ENCODE measurements at regions not wholly inside any gene's neighbourhood (a gene's known extent, or its start where the extent isn't known, plus 50 kb on each side); places are given as distances from the start of the nearest gene placed in this dataset.

GRCh38 chr11:95338430-95338991 is 107.5 kb upstream of the SESN3 start:
- H4K20me1 ChIP-seq, result no peaks in the 10 kb centered on the region
- no peak overlapping the region for H3K4me3 ChIP-seq
- H3K4me2 ChIP-seq, result peak overlapping the region; percentile 74
- no peak overlapping the region; the same call in 1 of the 2 replicates for H3K27ac ChIP-seq
- no peaks in the 10 kb centered on the region for H3K27me3 ChIP-seq
- H3K9ac ChIP-seq, result no peak overlapping the region
- H3K9me3 ChIP-seq, result no peaks in the 10 kb centered on the region
- no peak for TF ChIP-seq Cebpa-rat (IDR thresholded peaks at IDR 0.05)
- peaks cover 33% of the 10 kb centered on the region for H3K4me1 ChIP-seq
- no peaks in the 10 kb centered on the region for H3K36me3 ChIP-seq

- H3K27ac ChIP-seq, result peak overlapping the region; percentile 77
These were observed 107.0 kb upstream of the SESN3 start for GRCh38 chr11:95337972-95338429.

GRCh38 chr11:95337175-95337957 is 106.4 kb upstream of the SESN3 start:
- peak overlapping the region; percentile 58 for H3K9ac ChIP-seq

More at GRCh38 chr11:95337972-95338429, 107.0 kb upstream of the SESN3 start:
- no peak overlapping the region for H3K4me3 ChIP-seq
- H3K27me3 ChIP-seq, result no peaks in the 10 kb centered on the region
- H3K4me2 ChIP-seq, result peak overlapping the region; percentile 74
- peak overlapping the region; percentile 58; the same call in 1 of the 2 replicates for H3K9ac ChIP-seq
- TF ChIP-seq Cebpa-rat (IDR thresholded peaks at IDR 0.05), result no peak
- H3K4me1 ChIP-seq, result peaks cover 33% of the 10 kb centered on the region
- no peaks in the 10 kb centered on the region for H3K36me3 ChIP-seq
- no peaks in the 10 kb centered on the region for H4K20me1 ChIP-seq
- H3K9me3 ChIP-seq, result no peaks in the 10 kb centered on the region

GRCh38 chr11:95335989-95336388 is 105.0 kb upstream of the SESN3 start:
- H3K4me1 ChIP-seq, result peaks cover 33% of the 10 kb centered on the region
- TF ChIP-seq Cebpa-rat (IDR thresholded peaks at IDR 0.05), result no peak
- no peak overlapping the region for H3K9ac ChIP-seq
- H3K27me3 ChIP-seq, result no peaks in the 10 kb centered on the region
- H3K4me2 ChIP-seq, result peak overlapping the region; percentile 74
- H3K9me3 ChIP-seq, result no peaks in the 10 kb centered on the region
- H3K27ac ChIP-seq, result no peak overlapping the region
- no peaks in the 10 kb centered on the region for H4K20me1 ChIP-seq
- H3K36me3 ChIP-seq, result no peaks in the 10 kb centered on the region
- no peak overlapping the region for H3K4me3 ChIP-seq

More at GRCh38 chr11:95337175-95337957, 106.4 kb upstream of the SESN3 start:
- no peaks in the 10 kb centered on the region for H3K27me3 ChIP-seq
- no peaks in the 10 kb centered on the region for H3K36me3 ChIP-seq
- peak overlapping the region; percentile 74 for H3K4me2 ChIP-seq
- H3K9me3 ChIP-seq, result no peaks in the 10 kb centered on the region
- H3K4me1 ChIP-seq, result peaks cover 33% of the 10 kb centered on the region
- H4K20me1 ChIP-seq, result no peaks in the 10 kb centered on the region
- H3K4me3 ChIP-seq, result peak overlapping the region; percentile 19; the same call in 1 of the 2 replicates
- no peak for TF ChIP-seq Cebpa-rat (IDR thresholded peaks at IDR 0.05)
- H3K27ac ChIP-seq, result peak overlapping the region; percentile 77

- TF ChIP-seq Cebpa-rat (IDR thresholded peaks at IDR 0.05), result no peak
- H3K9me3 ChIP-seq, result no peaks in the 10 kb centered on the region
- H3K4me3 ChIP-seq, result no peak overlapping the region
- H3K9ac ChIP-seq, result no peak overlapping the region
- H3K4me2 ChIP-seq, result no peak overlapping the region
- H3K4me1 ChIP-seq, result peaks cover 10% of the 10 kb centered on the region
- H4K20me1 ChIP-seq, result no peaks in the 10 kb centered on the region
- no peak overlapping the region for H3K27ac ChIP-seq
- no peaks in the 10 kb centered on the region for H3K36me3 ChIP-seq
- H3K27me3 ChIP-seq, result no peaks in the 10 kb centered on the region
These were observed 100.2 kb upstream of the SESN3 start for GRCh38 chr11:95331161-95331560.

- Histone ChIP-seq H3K4me2 (no peak overlapping the region), H3K4me1 (peaks cover 3% of the 10 kb centered on the region; the same call in 1 of the 2 replicates)
These were observed 99.3 kb upstream of the SESN3 start for GRCh38 chr11:95330302-95330701.

GRCh38 chr11:95327273-95327948 is 96.4 kb upstream of the SESN3 start:
- no peak for TF ChIP-seq Cebpa-rat (IDR thresholded peaks at IDR 0.05)
- no peak overlapping the region for H3K4me2 ChIP-seq

More at GRCh38 chr11:95330302-95330701, 99.3 kb upstream of the SESN3 start:
- Histone ChIP-seq H4K20me1 (no peaks in the 10 kb centered on the region), H3K9ac (no peak overlapping the region), H3K9me3 (no peaks in the 10 kb centered on the region), H3K36me3 (no peaks in the 10 kb centered on the region), H3K27ac (no peak overlapping the region), H3K27me3 (no peaks in the 10 kb centered on the region), H3K4me3 (no peak overlapping the region)
- no peak for TF ChIP-seq Cebpa-rat (IDR thresholded peaks at IDR 0.05)

GRCh38 chr11:95325777-95326258 is 94.8 kb upstream of the SESN3 start:
- H3K4me3 ChIP-seq, result no peak overlapping the region
- H3K4me2 ChIP-seq, result no peak overlapping the region
- H4K20me1 ChIP-seq, result no peaks in the 10 kb centered on the region
- no peaks in the 10 kb centered on the region for H3K27me3 ChIP-seq
- no peak for TF ChIP-seq Cebpa-rat (IDR thresholded peaks at IDR 0.05)
- H3K9me3 ChIP-seq, result no peaks in the 10 kb centered on the region
- no peak overlapping the region for H3K9ac ChIP-seq
- H3K36me3 ChIP-seq, result no peaks in the 10 kb centered on the region
- H3K27ac ChIP-seq, result no peak overlapping the region
- H3K4me1 ChIP-seq, result 0 out of 2 replicates have a peak, but pooled peaks cover 5% of the 10 kb centered on the region

More at GRCh38 chr11:95327273-95327948, 96.4 kb upstream of the SESN3 start:
- no peak overlapping the region for H3K27ac ChIP-seq
- no peaks in the 10 kb centered on the region for H3K36me3 ChIP-seq
- H3K4me1 ChIP-seq, result 0 out of 2 replicates have a peak, but pooled peaks cover 5% of the 10 kb centered on the region
- H3K9me3 ChIP-seq, result no peaks in the 10 kb centered on the region
- no peak overlapping the region for H3K4me3 ChIP-seq
- H3K27me3 ChIP-seq, result no peaks in the 10 kb centered on the region
- H4K20me1 ChIP-seq, result no peaks in the 10 kb centered on the region
- no peak overlapping the region for H3K9ac ChIP-seq

- H3K4me1 ChIP-seq, result 0 out of 2 replicates have a peak, but pooled peaks cover 5% of the 10 kb centered on the region
- no peaks in the 10 kb centered on the region for H3K27me3 ChIP-seq
- no peak overlapping the region for H3K4me2 ChIP-seq
- no peaks in the 10 kb centered on the region for H4K20me1 ChIP-seq
- TF ChIP-seq Cebpa-rat (IDR thresholded peaks at IDR 0.05), result no peak
- H3K27ac ChIP-seq, result no peak overlapping the region
- H3K9me3 ChIP-seq, result no peaks in the 10 kb centered on the region
- no peak overlapping the region for H3K4me3 ChIP-seq
- no peak overlapping the region for H3K9ac ChIP-seq
- no peaks in the 10 kb centered on the region for H3K36me3 ChIP-seq
These were observed 93.8 kb upstream of the SESN3 start for GRCh38 chr11:95324826-95325225.
